GM12878 (cell line): ENCODE measurements at regions not wholly inside any gene's neighbourhood (a gene's known extent, or its start where the extent isn't known, plus 50 kb on each side); places are given as distances from the start of the nearest gene placed in this dataset.

Experiments
- ATAC-seq: fragments of 200-7000 bp; cut with Tn5 transposase; 3 replicates; pipeline ENCODE4 v1.9.1; 2020; ENCODE audit warnings: mild to moderate bottlenecking, moderate library complexity
- BruUV-seq: library from RNA; stranded (reverse); fragments of 400-500 nt; replicated peaks from 2 replicates; lab custom pipeline; 2021; lab: Mats Ljungman, UMichigan
- CTCF ChIA-PET: fragments of 300-600 bp; sonication (Branson Sonifier 250); formaldehyde crosslinking; extraction: SDS; loops from one replicate; lab custom pipeline; 2021; ENCODE audit warnings: inconsistent platforms; lab: Yijun Ruan, JAX
- POLR2A ChIA-PET: fragments of 350-600 bp; formaldehyde crosslinking; extraction: SDS; loops from one replicate; lab custom pipeline; 2021; ENCODE audit warnings: inconsistent platforms; lab: Charles Lee
- RAD21 ChIA-PET: fragments of 300-600 bp; sonication (Branson Sonifier 250); formaldehyde crosslinking; loops from one replicate; lab custom pipeline; 2023; ENCODE audit warnings: antibody characterized with exemption; ENCODE audit not compliant: unreplicated experiment; lab: Charles Lee
- SMC1A ChIA-PET: fragments of 300-600 bp; sonication (Branson Sonifier 250); formaldehyde crosslinking; loops from one replicate; lab custom pipeline; 2023; ENCODE audit not compliant: unreplicated experiment, uncharacterized antibody; lab: Charles Lee
- DNase-seq: peaks from one replicate; pipeline ENCODE4 v3.0.0-alpha.2; 2011; ENCODE audit warnings: low read depth, low spot score
- FAIRE-seq: peaks from 3 replicates; lab custom pipeline; 2011; peaks lifted over from hg19 to GRCh38; lab: Jason Lieb, UNC
- H2AFZ ChIP-seq: 2 replicates; pipeline ENCODE4 v1.6.0; 2011; ENCODE audit warnings: low read depth, low read length, control low read depth; ENCODE audit not compliant: control insufficient read depth
- H3K27ac ChIP-seq: 2 replicates; pipeline ENCODE4 v1.5.1; 2011; ENCODE audit warnings: control low read depth; ENCODE audit not compliant: control insufficient read depth, insufficient read depth
- H3K27me3 ChIP-seq, 2 experiments: replicated peaks in 1 of 2; 2 replicates each; pipeline versions ENCODE4 v1.6.0 to v1.6.1; 2011; ENCODE audit warnings: low read length in 1 of 2; ENCODE audit not compliant: control insufficient read depth in 2 of 2, insufficient read depth in 2 of 2
- H3K36me3 ChIP-seq, 2 experiments: 2 replicates each; pipeline ENCODE4 v1.5.1; 2011; ENCODE audit warnings: low read length in 1 of 2; ENCODE audit not compliant: control insufficient read depth in 2 of 2, insufficient read depth in 2 of 2
- H3K4me1 ChIP-seq: 2 replicates; pipeline ENCODE4 v1.6.1; 2011; ENCODE audit warnings: mild to moderate bottlenecking, low read length, moderate library complexity, mixed read lengths; ENCODE audit not compliant: control insufficient read depth, insufficient read depth
- H3K4me2 ChIP-seq: 2 replicates; pipeline ENCODE4 v1.6.0; 2011; ENCODE audit warnings: control low read depth; ENCODE audit not compliant: control insufficient read depth, insufficient read depth
- H3K4me3 ChIP-seq: fragments of 200-600 bp; sonication (generic); 2 replicates; pipeline ENCODE4 v1.5.1; 2016
- H3K79me2 ChIP-seq: 2 replicates; pipeline ENCODE4 v1.6.0; 2011; ENCODE audit warnings: low read length; ENCODE audit not compliant: control insufficient read depth, insufficient read depth
- H3K9ac ChIP-seq: 2 replicates; pipeline ENCODE4 v1.8.0; 2011; ENCODE audit warnings: low read length, control low read depth, mixed read lengths; ENCODE audit not compliant: control insufficient read depth, insufficient read depth
- H3K9me3 ChIP-seq: replicated peaks from 3 replicates; pipeline ENCODE4 v1.5.1; 2011; ENCODE audit warnings: mild to moderate bottlenecking, low read length; ENCODE audit not compliant: control insufficient read depth, insufficient read depth
- H4K20me1 ChIP-seq: 2 replicates; pipeline ENCODE4 v1.6.0; 2011; ENCODE audit not compliant: control insufficient read depth, insufficient read depth
- E2F8 ChIP-seq: fragments of 450-650 bp; IDR thresholded peaks from 2 replicates; pipeline ENCODE4 v1.6.1; 2018; ENCODE audit warnings: mild to moderate bottlenecking, low read depth, moderate library complexity; ENCODE audit not compliant: partially characterized antibody
- ESRRA ChIP-seq: IDR thresholded peaks from 2 replicates; pipeline ENCODE4 v1.6.1; 2012; ENCODE audit warnings: mild to moderate bottlenecking, low read length, improper control_type of control experiment
- EZH2 ChIP-seq: IDR thresholded peaks from 2 replicates; pipeline ENCODE4 v1.6.1; 2012; ENCODE audit warnings: low read depth, mild to moderate bottlenecking, control low read depth, inconsistent platforms, low read length, borderline replicate concordance; ENCODE audit not compliant: control insufficient read depth
- HSF1 ChIP-seq: fragments of 150-350 bp; IDR thresholded peaks from 2 replicates; pipeline ENCODE4 v1.6.1; 2014; ENCODE audit warnings: mild to moderate bottlenecking, low read depth, low read length
- NRF1 ChIP-seq: conservative IDR thresholded peaks from 2 replicates; pipeline ENCODE4 v1.6.1; 2011; ENCODE audit warnings: mild to moderate bottlenecking, low read depth, low read length, improper control_type of control experiment
- SMC3 ChIP-seq: IDR thresholded peaks from 2 replicates; pipeline ENCODE4 v1.6.1; 2011; ENCODE audit warnings: low read length, improper control_type of control experiment, borderline replicate concordance
- TCF12 ChIP-seq: IDR thresholded peaks from 2 replicates; pipeline ENCODE4 v1.6.1; 2011; ENCODE audit warnings: low read depth, mild to moderate bottlenecking, low read length
- YY1 ChIP-seq: IDR thresholded peaks from 2 replicates; pipeline ENCODE4 v1.6.1; 2011; ENCODE audit warnings: low read depth, mild to moderate bottlenecking, low read length
- ZNF384 ChIP-seq: IDR thresholded peaks from 2 replicates; pipeline ENCODE4 v1.6.1; 2012; ENCODE audit warnings: low read depth, mild to moderate bottlenecking, low read length, improper control_type of control experiment, borderline replicate concordance
- WGBS: methylation state at CpG from one replicate; pipeline ENCODE4 v1.1.6; 2016; ENCODE audit warnings: low lambda C conversion rate; ENCODE audit not compliant: insufficient replicate concordance, insufficient coverage; ENCODE audit errors: missing lambda C conversion rate; 5-methylcytosine and 5-hydroxymethylcytosine counted together
- in situ Hi-C: fragments of 300-500 bp; cut with MboI; formaldehyde crosslinking; loops from 9 replicates; pipeline ENCODE4 v1.14.3; 2018; ENCODE audit warnings: mixed read lengths
- intact Hi-C: fragments of 100-400 bp; cut with micrococcal nuclease; formaldehyde crosslinking; loops from one replicate; pipeline ENCODE4 v1.14.2; 2022; ENCODE audit not compliant: unreplicated experiment

GRCh38 chr3:137097852-137098251 is 140.1 kb downstream of the IL20RB start:
- Histone ChIP-seq H3K27me3 (no peaks in the 10 kb centered on the region), H2AFZ (no peak overlapping the region), H3K4me3 (no peak overlapping the region), H3K27ac (no peak overlapping the region), H3K4me2 (no peak overlapping the region), H3K9ac (no peak overlapping the region), H4K20me1 (no peaks in the 10 kb centered on the region), H3K9me3 (no peaks in the 10 kb centered on the region), H3K4me1 (no peaks in the 10 kb centered on the region), H3K79me2 (no peaks in the 10 kb centered on the region), H3K36me3 (no peaks in the 10 kb centered on the region)
- no peak for DNase-seq
- SMC1A ChIA-PET = interaction anchor here (0.6 to 2.0 kb wide), 2 partner anchors 9 to 667 kb away, joined by 3 to 5 read pairs; no protein-coding TSS in a partner anchor
- ATAC-seq = no peak
- no TSS peak for BruUV-seq
- in situ Hi-C loops (no loop called here), intact Hi-C loops (no loop called here)
- CTCF ChIA-PET = interaction anchor here (0.6 to 2.0 kb wide), 2 partner anchors 13 to 1055 kb away, joined by 5 to 14 read pairs; no protein-coding TSS in a partner anchor
- no peak for TF ChIP-seq ESRRA
- TF ChIP-seq TCF12 = no peak
- no peak for TF ChIP-seq NRF1
- no peak for TF ChIP-seq EZH2
- no peak for TF ChIP-seq ZNF384
- TF ChIP-seq E2F8 = no peak
- TF ChIP-seq SMC3 = no peak
- no peak for TF ChIP-seq HSF1
- TF ChIP-seq YY1 = no peak
- RAD21 ChIA-PET = interaction anchor here (1.2 kb wide), 1 partner anchor 65 kb away, joined by 3 read pairs; no protein-coding TSS in a partner anchor
- POLR2A ChIA-PET = no interaction called here
- WGBS = 19% methylated on average over 5 of the region's 5 CpGs
- no peak for FAIRE-seq
